Mucosa of descending colon (tissue), 3 donors: ENCODE measurements at regions not wholly inside any gene's neighbourhood (a gene's known extent, or its start where the extent isn't known, plus 50 kb on each side); places are given as distances from the start of the nearest gene placed in this dataset.

ENCODE experiments used
- ATAC-seq: fragments of 200-7000 bp; cut with Tn5 transposase; one replicate; pipeline ENCODE4 v1.9.1; 2020; ENCODE audit warnings: mild to moderate bottlenecking, moderate library complexity
- DNase-seq, 3 donors: peaks; one replicate each; pipeline ENCODE4 v3.0.0-alpha.2; 2020
- H3K36me3 ChIP-seq: fragments of 200-600 bp; one replicate; pipeline ENCODE4 v1.8.0; 2021; ENCODE audit warnings: low read depth, mild to moderate bottlenecking
- H3K4me1 ChIP-seq: fragments of 200-600 bp; one replicate; pipeline ENCODE4 v1.8.0; 2021; ENCODE audit warnings: low read depth, mild to moderate bottlenecking
- H3K4me3 ChIP-seq: fragments of 200-600 bp; one replicate; pipeline ENCODE4 v1.8.0; 2021; ENCODE audit warnings: mild to moderate bottlenecking
- H3K9me3 ChIP-seq: fragments of 200-600 bp; one replicate; pipeline ENCODE4 v1.8.0; 2021; ENCODE audit warnings: mild to moderate bottlenecking
- CTCF ChIP-seq: fragments of 200-600 bp; IDR thresholded peaks from one replicate; pipeline ENCODE4 v1.8.0; 2022; ENCODE audit warnings: antibody characterized with exemption, mild to moderate bottlenecking
- intact Hi-C, 2 donors: fragments of 100-400 bp; cut with DNase I in 1 of 2; cut with micrococcal nuclease in 1 of 2; formaldehyde crosslinking; loops; one replicate each; pipeline versions ENCODE4 v1.11.0 to v1.11.1; 2022; cut with DNase I, micrococcal nuclease
- donor health status: DM: no; HTN: no; CAD: no; lungs with moderate emphysema.
- donor health status: DM: no; HTN: no; CAD: no.
- donor health status: DM: no; HTN: yes; CAD: no.

- no peaks in the 10 kb centered on the region for H3K4me1 ChIP-seq
- no peak overlapping the region for H3K4me3 ChIP-seq
- intact Hi-C loops = no loop called here
- no peak for DNase-seq
- no peaks in the 10 kb centered on the region for H3K36me3 ChIP-seq
- ATAC-seq = no peak
- H3K9me3 ChIP-seq = no peaks in the 10 kb centered on the region
- TF ChIP-seq CTCF = no peak
These were observed 521.7 kb upstream of the SPHKAP start for GRCh38 chr2:228703152-228703551.

GRCh38 chr2:228701506-228701905 lies 520.0 kb upstream of the SPHKAP start:
- no peak overlapping the region for H3K4me3 ChIP-seq
- no peak for ATAC-seq
- DNase-seq = no peak
- H3K36me3 ChIP-seq = no peaks in the 10 kb centered on the region
- no peaks in the 10 kb centered on the region for H3K4me1 ChIP-seq
- intact Hi-C loops = no loop called here
- TF ChIP-seq CTCF = no peak
- H3K9me3 ChIP-seq = no peaks in the 10 kb centered on the region

- Histone ChIP-seq H3K9me3 (no peaks in the 10 kb centered on the region), H3K4me3 (no peak overlapping the region), H3K36me3 (no peaks in the 10 kb centered on the region), H3K4me1 (no peaks in the 10 kb centered on the region)
- DNase-seq (no peak), ATAC-seq (no peak)
- intact Hi-C loops = no loop called here
- no peak for TF ChIP-seq CTCF
These were observed 519.2 kb upstream of the SPHKAP start for GRCh38 chr2:228700638-228701037.

DNA sequence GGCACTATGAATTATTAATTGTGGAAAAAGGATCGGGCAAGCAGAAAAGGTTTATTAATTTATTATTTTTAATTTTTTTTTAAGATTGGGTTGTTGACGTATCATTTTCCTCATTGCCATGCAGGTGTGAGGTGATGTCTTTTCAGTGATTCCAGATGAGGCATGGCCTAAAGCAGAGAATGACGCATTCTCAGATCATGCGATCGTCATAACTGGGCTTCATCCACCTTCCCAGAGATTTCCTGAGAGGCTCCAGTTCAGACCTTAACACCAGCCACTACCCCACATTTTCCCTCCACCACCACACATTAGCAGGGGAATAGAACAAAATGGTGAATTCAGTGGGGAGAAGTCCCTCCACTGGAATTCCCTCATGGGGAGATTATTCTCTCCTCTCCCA lies 518.4 kb upstream of the SPHKAP start:
- Histone ChIP-seq H3K36me3 (no peaks in the 10 kb centered on the region), H3K4me3 (no peak overlapping the region), H3K9me3 (no peaks in the 10 kb centered on the region), H3K4me1 (no peaks in the 10 kb centered on the region)
- no peak for TF ChIP-seq CTCF
- DNase-seq (no peak), ATAC-seq (no peak)
- intact Hi-C loops = no loop called here

GRCh38 chr2:228699400-228699799 lies 517.9 kb upstream of the SPHKAP start:
- intact Hi-C loops = no loop called here
- Histone ChIP-seq H3K4me1 (no peaks in the 10 kb centered on the region), H3K9me3 (no peaks in the 10 kb centered on the region), H3K36me3 (no peaks in the 10 kb centered on the region), H3K4me3 (no peak overlapping the region)
- ATAC-seq = no peak
- TF ChIP-seq CTCF = no peak
- no peak for DNase-seq

DNA sequence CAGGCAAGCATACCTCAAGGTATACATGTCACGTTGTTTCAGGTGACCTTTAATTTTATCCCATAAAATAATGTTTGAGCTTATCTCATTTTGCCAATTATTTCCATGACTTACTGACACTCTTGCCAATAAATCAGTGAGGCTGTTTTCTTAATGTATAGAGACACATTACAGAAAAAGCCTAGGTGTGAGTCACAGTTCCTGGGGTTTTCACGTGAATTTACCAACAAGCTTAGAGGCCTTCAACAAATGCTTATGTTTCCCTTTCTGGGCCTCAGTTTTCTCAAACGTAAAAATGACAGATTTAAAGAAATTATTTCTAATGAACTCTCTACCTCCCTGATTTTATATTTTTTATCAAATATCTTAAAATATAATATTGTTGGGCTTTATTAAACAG lies 517.5 kb upstream of the SPHKAP start:
- no peaks in the 10 kb centered on the region for H3K9me3 ChIP-seq
- H3K4me3 ChIP-seq = no peak overlapping the region
- DNase-seq = no peak
- ATAC-seq = no peak
- no peaks in the 10 kb centered on the region for H3K36me3 ChIP-seq
- no peaks in the 10 kb centered on the region for H3K4me1 ChIP-seq
- intact Hi-C loops = no loop called here
- no peak for TF ChIP-seq CTCF
